CD4-positive, alpha-beta T cell treated with Interleukin-1 beta for 1 hour (primary cell): ENCODE measurements at regions not wholly inside any gene's neighbourhood (a gene's known extent, or its start where the extent isn't known, plus 50 kb on each side); places are given as distances from the start of the nearest gene placed in this dataset.

ENCODE experiments used
- DNase-seq, 2 donors: peaks; one replicate each; pipeline ENCODE4 v3.0.0-alpha.2; 2020 to 2022

GRCh38 chr6:105787747-105788146 lies 298.4 kb upstream of the PRDM1 start:
- DNase-seq = no peak

DNA sequence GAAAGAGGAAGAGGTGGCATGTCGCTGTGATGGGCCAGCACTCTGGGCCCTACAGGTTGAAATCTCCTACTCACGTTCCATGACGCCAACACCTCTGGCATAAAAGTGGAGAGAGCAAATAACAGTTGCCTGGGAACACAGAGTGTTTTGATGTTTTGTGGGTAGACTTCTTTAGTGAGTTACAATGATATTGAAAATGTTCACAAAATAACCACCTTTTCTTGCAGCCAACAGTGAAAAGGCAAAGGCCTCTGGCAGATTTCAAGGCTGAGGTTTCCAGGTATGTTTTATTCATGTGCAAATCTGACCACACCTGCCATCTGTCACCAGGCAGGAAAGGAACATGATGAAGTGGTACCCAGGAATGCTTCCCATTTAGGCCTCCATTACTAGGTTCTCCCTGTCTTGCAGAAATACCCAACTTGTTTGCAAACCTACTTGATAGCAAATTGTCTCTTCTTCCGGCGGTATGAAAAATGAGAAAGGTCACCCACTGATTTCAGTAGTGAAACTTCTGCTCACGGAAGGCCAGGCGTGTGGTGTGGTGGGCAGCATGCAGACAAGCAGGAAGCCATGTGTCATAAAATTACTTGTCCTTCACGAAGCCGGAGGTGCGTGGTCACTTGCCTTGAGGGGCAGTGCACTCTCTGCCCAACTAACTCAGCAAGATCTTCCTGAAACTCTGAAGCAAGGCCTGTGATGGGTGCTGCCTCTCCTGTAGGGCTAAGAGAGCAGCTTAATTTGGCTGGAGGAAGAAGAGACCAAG lies 299.1 kb upstream of the PRDM1 start:
- DNase-seq = no peak

- DNase-seq = no peak
Observed at GRCh38 chr6:105786449-105786848, 299.7 kb upstream of the PRDM1 start.

GRCh38 chr6:105785066-105785811 lies 300.9 kb upstream of the PRDM1 start:
- peak in 1 of 2 donors; percentile 33 for DNase-seq

DNA sequence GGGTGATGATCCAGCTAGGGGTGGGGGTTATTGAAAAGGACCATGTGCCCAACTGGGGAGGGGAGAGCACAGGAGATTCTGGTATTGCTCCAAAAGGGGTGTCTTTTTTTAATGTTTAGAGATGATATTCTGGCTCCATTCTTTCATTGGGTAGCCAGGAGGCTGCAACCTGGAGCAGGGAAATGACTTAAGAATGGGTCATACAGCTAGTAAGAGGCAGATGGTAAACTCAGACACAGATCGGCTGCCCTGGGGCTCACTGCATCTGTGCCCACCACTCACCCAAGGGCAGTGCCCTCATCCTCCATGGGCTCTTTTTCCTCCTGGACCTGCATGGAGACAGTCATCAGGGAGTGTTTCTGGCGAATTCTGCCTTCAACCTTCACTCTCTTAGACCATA lies 302.0 kb upstream of the PRDM1 start:
- no peak for DNase-seq

DNA sequence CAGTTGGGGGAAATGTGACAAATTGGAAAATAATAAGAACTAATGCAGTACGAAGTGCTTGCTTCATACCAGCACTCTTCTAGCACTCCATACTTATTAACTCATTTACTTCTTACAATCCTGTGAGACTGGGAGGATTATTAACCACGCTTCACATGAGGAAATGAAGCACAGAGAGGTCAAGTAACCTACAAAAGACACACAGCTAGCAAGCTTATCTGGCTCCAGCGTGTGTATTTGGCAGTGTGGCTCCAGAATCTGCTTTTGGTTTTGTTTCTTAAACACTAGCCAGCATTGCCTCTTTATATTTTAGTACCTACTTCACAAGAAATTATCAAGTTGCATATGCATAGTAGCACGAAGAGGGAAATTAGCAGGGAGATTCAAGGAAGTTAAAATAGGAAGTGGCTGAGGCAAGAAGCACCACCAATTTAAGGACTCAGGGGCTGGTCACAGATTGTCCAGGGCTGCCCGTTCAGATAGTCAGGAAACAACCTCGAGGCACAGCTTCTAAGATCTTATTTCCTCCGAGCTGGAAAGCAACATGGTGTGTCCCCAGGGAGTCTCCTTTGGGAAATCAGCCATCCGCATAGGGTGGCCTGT lies 302.7 kb upstream of the PRDM1 start:
- no peak for DNase-seq

DNA sequence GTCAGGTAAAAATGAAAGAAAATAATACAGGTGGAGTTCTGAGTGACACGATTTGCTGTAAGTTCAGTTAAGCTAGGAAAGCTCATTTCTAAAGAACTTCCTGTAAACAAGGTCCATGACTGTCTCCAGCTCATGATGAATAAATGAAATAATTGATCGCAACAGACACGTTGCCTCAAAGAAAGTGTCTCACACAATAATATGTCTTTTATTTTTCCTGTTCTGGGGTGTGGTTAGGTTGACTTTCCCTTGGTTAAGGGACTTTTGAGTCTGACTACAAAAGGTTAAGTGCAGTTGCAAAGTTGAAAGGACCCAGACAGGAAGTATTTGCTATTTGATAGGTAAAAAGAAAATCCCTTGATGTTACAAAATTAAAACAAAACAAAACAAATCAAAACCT lies 304.2 kb upstream of the PRDM1 start:
- DNase-seq = peak in 1 of 2 donors; percentile 40

DNA sequence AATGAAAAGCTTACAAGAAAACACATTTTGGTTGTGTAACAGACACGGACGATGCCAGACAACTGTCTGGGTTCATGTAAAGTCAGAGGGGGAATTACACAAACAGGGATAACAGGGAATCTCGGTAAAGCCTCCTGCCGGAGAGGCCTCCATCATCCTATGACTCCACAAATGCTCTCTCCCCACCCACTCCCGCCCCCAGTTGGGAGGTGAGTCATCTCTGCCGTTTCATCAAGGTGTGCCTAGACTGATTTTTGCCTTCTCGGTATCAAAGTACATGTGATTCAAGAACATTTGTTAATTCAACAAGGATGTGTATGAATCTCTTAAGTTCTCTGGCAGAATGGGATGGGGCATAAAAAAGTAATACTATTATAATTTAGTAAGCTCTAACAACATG lies 304.9 kb upstream of the PRDM1 start:
- DNase-seq = no peak

- DNase-seq = no peak
Observed at GRCh38 chr6:105780146-105780860, 305.8 kb upstream of the PRDM1 start.

- no peak for DNase-seq
Observed at GRCh38 chr6:105779110-105779509, 307.0 kb upstream of the PRDM1 start.

DNA sequence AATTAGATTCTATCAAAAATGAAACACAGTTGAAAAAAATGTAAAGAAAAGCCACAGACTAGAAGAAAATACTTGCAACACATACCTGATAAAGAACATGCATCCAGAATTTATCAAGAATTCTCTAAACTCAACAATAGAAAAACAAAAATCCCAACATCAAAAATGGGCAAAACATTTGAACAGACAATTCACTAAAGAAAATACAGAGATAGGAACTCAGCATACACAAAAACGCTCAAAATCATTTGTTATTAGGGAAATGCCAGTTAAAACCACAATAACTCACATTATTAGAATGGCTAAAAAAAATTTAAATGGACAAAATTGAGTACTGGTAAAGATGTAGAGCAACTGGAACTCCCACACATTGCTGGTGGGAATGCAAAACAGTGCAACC lies 311.0 kb upstream of the PRDM1 start:
- DNase-seq = no peak

- no peak for DNase-seq
Observed at GRCh38 chr6:105774247-105774646, 311.9 kb upstream of the PRDM1 start.

DNA sequence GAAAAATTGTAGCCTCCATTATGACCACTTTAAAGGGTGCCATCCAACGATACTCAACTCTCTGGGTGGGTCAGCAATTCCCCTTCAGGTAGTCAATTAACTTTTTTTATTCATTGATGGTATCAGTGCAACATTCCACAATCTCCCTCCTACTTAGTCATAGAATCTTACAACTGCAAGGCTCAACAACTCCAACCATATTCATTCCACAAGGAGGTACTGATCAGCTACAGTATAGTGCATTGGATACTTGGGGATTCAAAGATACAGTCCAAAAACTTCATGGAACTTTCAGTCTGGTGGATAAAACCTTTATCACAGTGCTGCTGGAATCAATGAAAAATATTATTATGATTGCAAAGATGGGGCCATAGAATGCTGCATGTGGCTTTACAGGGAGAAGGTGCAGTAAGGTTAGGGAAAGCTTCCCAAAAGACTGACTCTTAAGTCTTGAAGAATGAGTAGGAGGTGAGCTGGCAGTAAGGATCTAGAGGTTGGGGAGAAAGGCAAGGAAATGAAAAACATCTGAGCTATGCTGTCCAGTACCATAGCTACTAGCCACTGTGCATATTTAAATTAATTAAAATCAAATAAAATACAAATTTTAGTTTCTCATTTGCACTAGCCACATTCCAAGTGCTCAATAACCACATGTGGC lies 314.7 kb upstream of the PRDM1 start:
- DNase-seq = no peak

- no peak for DNase-seq
Observed at GRCh38 chr6:105769987-105770386, 316.1 kb upstream of the PRDM1 start.

GRCh38 chr6:105769197-105769596 lies 316.9 kb upstream of the PRDM1 start:
- DNase-seq = no peak

GRCh38 chr6:105767541-105767940 lies 318.6 kb upstream of the PRDM1 start:
- no peak for DNase-seq

- no peak for DNase-seq
Observed at GRCh38 chr6:105765239-105765638, 320.9 kb upstream of the PRDM1 start.

DNA sequence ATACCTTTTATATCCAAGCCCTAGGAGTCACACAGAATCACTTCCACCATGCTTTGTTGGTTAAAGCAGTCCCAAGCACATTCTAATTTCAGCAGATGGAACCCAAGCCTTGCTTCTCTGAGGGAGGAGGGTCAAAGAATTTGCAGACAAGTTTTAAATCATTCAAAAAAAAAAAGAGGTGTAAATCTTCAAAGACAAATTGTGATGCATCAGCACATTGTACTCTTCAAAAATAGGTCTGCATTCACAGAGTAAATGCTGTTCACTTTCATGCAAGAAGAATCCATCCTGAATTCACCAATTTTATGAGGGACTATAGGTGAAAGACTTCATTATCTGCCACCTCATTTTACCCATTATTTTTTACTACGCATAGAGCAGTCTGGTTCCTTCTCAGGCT lies 321.8 kb upstream of the PRDM1 start:
- no peak for DNase-seq

- no peak for DNase-seq
Observed at GRCh38 chr6:105763866-105764265, 322.3 kb upstream of the PRDM1 start.

- no peak for DNase-seq
Observed at GRCh38 chr6:105760746-105761145, 325.4 kb upstream of the PRDM1 start.

- no peak for DNase-seq
Observed at GRCh38 chr6:105759946-105760345, 326.2 kb upstream of the PRDM1 start.

DNA sequence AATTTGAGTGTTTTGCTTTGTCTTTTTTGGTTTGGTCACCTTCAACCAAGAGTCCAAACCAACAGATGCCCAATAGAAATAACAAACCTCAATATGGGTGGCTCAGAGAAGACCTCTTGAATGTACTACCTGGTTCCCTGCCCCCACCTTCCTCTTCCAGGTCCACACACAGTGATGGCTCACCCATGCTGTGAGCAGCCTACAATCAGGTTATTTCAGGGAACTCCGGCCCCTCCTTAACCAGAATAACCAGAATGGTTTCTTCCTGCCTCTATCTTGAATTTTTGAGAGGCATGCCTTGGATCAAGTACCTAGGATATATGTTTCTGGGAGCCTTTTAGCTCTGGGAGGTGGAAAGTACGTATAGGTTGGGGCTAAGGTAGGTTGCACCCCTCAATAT lies 327.1 kb upstream of the PRDM1 start:
- no peak for DNase-seq
